Head of caudate nucleus (tissue), 42 donors: ENCODE measurements at regions not wholly inside any gene's neighbourhood (a gene's known extent, or its start where the extent isn't known, plus 50 kb on each side); places are given as distances from the start of the nearest gene placed in this dataset.

Source experiments
- DNase-seq, 42 donors: peaks; one replicate each; pipeline versions ENCODE4 v3.0.0 to v3.0.0-alpha.2; 2020 to 2021; ENCODE audit warnings: mixed read lengths in 7 of 42
- intact Hi-C: fragments of 100-400 bp; cut with DNase I; formaldehyde crosslinking; loops from one replicate; pipeline ENCODE4 v1.15.0; 2022

- peak in 1 of 42 donors; percentile 32 for DNase-seq
- intact Hi-C loops = no loop called here
Observed at GRCh38 chr12:90010089-90010488, 301.5 kb upstream of the ATP2B1 start.

DNA sequence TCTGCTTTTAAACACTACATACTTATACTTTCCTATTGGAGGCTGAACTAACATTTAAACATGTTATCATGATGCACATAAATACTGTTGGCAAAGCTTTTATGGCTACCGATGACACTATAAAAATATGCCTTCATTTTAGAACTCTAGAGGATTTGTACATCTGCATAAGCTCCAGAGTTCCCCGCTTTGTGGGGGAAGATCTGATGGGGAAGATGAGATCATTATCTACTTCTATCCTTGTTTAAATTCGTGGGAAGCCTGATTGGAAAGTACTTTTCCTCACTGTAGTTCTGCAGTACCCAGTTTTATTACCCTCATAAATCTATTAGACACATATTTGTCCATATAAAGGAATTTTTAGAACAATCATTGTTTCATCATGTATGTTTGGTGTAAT is 299.6 kb upstream of the ATP2B1 start:
- intact Hi-C loops = no loop called here
- peak in 16 of 42 donors; percentile 16 to 74 (median 46) for DNase-seq

DNA sequence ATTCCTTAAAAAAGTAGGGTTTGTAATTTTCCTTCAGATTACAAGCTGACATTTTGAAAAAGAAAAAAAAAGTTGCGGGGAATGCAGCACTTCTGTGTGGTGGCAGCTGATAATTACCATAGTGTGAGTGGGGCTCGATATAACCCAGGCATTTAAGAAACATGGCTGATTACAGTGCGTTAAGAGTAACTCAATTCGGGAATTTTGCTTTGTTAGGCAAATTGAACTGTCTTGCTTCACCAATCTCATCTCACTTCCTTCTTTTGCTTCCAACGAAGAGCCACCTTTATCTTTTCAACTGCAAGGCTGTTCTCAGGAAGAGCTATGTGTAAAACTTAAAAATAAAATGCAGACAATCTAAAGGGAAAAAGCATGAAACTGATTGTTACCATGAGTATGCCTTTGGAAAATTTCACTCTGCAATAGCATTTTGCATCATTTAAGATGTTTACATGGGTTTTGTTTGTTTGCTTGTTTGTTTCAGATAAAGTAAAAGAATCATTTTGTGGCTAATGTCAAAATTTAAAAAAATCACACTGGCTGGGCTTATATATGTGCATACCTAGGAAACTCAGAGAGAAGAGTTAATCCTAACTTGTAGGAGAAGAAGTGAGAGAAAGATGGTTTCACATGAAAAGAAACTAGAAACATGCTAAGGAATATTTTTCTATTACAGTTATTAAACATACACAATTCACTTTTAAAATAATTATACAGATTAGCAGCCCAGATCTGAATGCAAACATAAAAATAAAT is 295.9 kb upstream of the ATP2B1 start:
- intact Hi-C loops = no loop called here
- DNase-seq = peak in 1 of 42 donors; percentile 11

- intact Hi-C loops = no loop called here
- DNase-seq = no peak
Observed at GRCh38 chr12:90003688-90004087, 295.1 kb upstream of the ATP2B1 start.

DNA sequence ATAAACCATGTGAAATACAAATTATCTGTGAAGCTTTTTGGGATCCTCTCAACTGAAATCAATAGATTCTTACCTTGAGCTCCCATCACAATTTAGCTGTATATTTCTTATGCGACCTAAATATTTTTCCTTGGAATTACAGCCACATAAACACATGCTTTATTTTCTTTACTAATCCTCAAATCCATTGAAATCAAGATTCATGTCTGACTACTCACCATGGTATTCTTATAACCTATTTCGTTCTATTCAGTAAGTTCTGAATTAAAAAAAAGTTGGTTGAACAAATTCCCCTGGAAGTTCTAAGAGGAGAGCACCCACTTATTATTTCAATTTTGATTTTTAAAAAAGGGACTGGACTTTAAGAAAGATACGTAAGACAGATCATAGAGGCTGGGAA is 292.1 kb upstream of the ATP2B1 start:
- DNase-seq = no peak
- intact Hi-C loops = no loop called here

DNA sequence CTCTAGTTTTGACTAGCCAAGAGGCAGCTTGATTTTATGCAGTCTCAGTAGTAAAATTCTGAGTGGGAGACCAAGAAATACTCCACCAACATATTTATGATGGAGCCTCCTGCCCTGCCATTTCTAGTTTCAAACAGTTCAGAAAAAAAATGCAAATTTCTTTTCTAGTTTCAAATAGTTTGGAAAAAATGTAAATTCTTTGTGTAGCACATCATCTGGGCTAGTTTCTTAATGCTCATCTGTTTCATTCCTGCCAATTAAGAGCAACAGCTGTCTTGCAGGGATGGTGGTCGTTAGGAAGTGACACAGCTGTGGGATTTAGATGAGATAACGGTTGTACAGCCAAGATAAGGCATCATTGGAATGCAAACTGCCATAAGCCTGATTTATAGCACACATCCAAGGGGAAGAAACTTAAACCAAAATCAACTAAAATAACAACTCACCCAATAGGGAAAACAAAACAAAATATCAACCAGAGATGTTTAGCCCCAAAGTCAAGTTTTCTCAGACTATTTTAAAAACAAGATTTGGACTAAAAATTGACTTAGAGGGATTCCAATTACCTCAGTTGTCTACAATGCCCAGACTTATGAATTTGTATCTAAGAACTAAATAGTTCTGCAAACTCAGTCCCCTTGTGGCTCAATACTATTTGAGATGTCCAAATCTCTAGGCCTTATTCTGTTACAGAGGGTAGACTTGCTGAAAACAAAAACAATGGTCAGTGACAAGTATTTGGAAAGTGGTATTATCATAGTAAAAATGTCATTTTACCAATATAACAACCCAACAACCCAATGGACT is 291.3 kb upstream of the ATP2B1 start:
- no peak for DNase-seq
- intact Hi-C loops = no loop called here

- DNase-seq = no peak
- intact Hi-C loops = no loop called here
Observed at GRCh38 chr12:89995870-89996269, 287.2 kb upstream of the ATP2B1 start.

- DNase-seq = no peak
- intact Hi-C loops = no loop called here
Observed at GRCh38 chr12:89994911-89995310, 286.3 kb upstream of the ATP2B1 start.

DNA sequence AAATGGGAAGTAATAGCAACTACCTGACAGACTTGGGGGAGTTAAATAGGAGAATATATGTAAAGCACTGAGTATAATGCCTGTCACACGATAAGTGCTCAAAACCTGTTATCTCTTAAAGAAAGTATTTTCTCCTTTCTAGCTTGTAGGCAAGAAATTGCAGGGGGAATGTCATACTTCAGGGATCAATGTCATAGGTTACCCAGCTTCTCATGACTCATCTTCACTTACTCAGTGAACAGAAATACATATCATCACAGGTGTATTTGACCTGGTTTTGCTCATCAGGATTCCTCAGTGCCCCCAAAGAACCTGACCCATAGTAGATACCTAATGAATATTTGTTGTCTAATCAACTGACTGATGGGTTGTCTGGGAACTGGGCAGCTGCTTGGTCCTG is 285.0 kb upstream of the ATP2B1 start:
- DNase-seq = no peak
- intact Hi-C loops = no loop called here

DNA sequence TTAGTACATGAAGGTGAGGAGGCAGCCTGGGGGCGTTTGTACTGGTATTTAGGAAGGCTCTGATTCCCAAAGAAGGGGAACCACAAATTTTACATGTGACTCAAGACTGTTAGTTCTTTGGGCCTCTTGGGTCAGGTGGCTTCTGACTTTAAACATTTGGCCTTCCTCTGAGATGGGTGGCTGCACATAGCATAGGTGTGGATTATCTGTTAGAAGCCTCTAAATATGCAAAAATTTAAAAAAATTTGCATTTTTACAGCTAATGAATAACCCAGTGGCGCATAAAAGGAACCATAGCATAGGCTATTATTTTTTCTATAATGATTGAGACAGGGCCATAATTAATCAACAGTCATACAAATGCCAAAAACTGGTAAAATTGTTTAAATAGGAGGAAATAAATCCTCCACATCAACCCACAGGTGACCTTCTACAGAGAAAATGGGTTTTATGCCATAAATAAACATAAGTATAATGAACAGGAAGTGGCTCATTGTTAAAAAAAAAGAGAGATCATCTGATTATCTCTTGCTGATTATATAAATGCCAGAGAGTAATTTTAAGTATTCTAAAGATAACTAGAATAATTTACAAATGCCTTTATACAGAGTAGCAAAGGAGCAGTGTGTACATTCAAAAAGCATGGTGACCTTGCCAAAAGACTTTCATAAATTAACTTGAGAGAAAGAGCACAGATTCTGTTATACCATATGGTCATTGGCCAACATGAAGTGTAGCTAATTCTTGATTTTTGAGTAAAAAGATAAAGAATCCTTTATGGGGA is 284.2 kb upstream of the ATP2B1 start:
- no peak for DNase-seq
- intact Hi-C loops = no loop called here

DNA sequence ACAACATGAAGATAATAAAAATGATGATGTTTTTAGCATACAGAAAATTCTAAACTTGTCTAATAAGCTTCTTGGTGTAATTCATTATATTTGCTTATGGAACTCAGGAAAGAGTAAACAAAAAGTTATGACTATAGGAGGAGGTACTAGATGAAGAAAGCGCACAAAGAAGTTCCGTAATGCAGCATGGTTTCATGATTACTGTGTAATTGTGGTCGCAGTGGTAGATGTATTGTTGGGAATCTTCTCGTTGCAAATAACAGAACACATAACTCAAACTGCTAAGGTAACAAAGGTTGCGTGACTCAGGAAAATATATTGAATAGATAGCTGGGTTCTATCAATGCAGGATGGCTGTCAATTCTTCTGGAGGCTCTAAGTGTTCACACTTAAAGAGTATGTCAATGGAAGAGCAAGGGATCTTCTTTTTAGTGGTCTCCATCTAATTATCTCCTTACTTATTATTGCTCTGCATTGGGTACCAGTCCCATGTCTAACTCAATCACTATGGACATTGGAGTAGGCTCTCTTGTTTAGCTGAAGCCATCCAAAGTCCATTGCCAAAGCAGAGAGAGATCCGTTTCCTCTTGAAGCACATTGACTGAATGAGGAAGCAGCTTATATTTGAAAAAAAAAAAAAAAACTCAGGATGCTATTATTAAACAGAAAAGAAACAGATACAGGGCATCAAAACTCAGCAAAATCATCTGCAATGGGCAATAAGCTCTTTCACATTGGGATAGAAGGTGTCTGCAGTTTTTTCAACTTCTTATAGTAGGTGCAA is 283.4 kb upstream of the ATP2B1 start:
- intact Hi-C loops = no loop called here
- no peak for DNase-seq

DNA sequence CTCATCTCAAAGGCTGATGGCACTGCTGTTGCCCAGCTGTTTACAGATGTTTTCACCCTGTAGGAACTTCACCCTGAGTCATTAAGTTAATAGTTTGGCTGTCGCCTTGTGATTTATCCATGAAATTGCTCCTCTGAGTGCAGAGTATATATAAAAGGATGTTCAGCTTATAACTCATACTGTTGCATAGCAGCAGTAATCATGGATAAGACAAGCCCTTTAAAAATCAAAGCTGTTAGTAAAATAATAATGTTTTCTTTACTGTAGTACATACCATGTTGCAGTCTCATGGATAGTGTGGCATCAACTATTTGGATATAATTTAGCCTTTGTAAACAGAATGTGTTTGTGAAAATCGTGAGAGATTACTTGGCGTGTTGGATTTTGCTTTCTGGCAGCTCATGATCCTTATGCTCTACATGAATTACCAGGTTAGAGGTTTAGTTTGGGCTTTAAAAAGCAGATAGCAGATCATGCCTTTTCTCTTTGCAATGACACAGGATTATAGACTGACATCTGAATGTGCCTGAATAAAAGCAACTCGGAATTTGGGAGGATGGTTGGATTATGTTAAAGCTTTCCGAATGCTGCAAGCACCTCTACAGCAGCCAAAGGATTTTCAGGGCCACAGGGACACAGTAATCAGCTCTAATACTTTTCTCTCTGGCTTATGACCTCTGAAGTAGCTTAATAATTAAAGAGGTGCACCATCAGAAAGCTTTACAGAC is 279.7 kb upstream of the ATP2B1 start:
- intact Hi-C loops = no loop called here

DNA sequence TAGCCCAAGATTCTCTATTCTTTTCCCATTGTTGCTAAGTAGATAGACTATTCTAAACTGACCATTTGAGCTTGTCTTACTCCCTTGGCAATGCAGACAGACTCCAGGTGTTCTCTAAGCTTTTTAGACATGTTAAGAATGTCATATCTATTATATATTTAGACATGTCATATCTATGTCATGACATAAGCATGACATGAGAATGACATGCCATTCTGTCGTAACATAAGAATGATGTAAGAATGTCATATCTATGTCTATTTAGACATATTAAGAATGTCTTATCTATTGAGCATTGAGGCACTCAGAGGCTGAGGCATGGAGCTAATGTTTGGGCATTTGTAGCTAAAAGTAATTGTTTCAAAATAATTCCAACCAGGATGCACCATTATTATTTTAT is 277.3 kb upstream of the ATP2B1 start:
- DNase-seq = no peak
- intact Hi-C loops = no loop called here

More for the DNA sequence above, 279.7 kb upstream of the ATP2B1 start:
- DNase-seq = no peak

DNA sequence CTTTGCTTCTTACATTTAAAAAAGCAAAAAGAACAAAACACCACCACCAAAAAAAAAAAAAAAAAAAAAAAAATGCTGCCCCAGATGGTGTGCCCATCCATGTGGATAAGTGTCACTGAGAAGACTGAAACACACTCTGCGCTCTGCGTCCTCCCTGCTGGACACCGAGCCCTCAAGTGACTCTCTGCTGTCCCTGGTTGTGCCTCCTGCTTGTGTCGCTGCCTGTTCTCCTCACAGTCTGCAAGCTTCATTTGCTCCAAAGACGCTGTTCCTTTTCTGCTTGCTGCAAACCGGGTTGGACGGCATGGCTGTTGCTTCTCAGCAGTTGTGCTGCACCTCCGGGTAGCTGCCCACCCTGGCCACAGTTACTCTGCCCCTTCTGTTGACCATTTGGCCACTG is 276.2 kb upstream of the ATP2B1 start:
- intact Hi-C loops = no loop called here
- DNase-seq = no peak

GRCh38 chr12:89983622-89984021 is 275.0 kb upstream of the ATP2B1 start:
- no peak for DNase-seq
- intact Hi-C loops = no loop called here

DNA sequence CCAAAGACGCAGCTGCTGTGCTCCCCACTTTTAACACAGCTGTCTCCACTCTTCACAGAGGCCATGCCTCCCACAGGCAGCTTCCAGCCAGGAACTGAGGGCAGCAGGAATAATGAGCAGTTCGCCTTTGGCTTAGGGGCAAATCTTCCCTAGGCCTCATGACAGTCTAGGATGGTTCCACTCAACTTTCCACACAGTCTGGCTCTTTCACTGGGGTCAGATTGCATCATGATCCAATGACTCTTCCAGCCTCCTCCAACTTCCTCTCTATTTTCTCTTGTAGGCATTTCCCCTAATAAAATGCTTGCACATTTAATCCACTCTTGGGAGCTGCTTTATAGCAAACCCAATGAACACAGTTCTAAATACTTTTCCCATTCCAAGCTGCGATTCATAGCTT is 271.6 kb upstream of the ATP2B1 start:
- DNase-seq = no peak
- intact Hi-C loops = no loop called here

GRCh38 chr12:89977405-89978085 is 268.9 kb upstream of the ATP2B1 start:
- peak in 3 of 42 donors; percentile 5 to 14 (median 5) for DNase-seq
- intact Hi-C loops = no loop called here

DNA sequence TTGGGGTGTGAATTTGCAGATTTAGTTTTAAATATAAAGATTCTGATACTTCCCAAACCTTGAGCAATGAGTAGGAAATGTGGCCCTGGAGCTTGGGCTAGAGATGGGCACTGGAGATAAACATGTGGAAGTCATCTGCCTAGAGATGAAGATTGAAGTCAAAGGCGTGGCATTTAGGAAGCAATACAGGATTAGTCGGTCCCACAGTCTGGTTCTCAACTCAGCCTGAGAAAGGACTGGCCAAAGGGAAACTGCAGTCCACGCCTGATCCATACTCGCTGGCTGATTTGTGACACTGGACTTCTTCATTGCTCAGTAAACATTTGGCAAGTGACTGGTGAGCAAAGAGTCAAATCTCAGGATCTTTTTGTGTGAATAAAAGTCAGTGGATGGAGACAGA is 268.2 kb upstream of the ATP2B1 start:
- no peak for DNase-seq
- intact Hi-C loops = no loop called here
